ENCODE measurements at regions not wholly inside any gene's neighbourhood (a gene's known extent, or its start where the extent isn't known, plus 50 kb on each side); places are given as distances from the start of the nearest gene placed in this dataset.

DNA sequence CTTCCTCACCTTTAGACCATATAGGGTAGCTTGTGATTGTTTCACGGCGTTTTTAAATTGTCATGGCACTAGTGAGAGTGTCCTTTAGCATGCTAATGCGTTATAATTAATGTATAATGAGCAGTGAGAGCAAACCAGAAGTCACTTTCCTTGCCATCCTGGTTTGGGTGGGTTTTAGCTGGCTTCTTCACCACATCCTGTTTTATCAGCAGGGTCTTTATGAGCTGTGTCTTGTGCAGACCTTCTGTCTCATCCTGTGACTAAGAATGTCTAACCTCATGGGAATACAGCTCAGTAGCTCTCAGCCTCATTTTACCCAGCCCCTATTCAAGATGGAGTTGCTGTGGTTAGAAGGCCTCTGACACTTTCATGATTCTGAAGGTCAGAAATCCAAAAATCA lies 370.9 kb upstream of the RBFOX1 start:
- TF ChIP-seq SP1 (IDR thresholded peaks at IDR 0.05) (no peak), TARDBP (IDR thresholded peaks at IDR 0.05) (no peak), SUZ12 (IDR thresholded peaks at IDR 0.05) (no peak), ELF4 (IDR thresholded peaks at IDR 0.05) (no peak), FOXM1 (IDR thresholded peaks at IDR 0.05; ENCODE audit: borderline replicate concordance) (no peak), CTBP1 (IDR thresholded peaks at IDR 0.05; ENCODE audit: borderline replicate concordance) (no peak), HDGF (IDR thresholded peaks at IDR 0.05; ENCODE audit: borderline replicate concordance) (no peak), BHLHE40 (IDR thresholded peaks at IDR 0.05; ENCODE audit: borderline replicate concordance) (no peak)
- TF ChIP-seq, protein P1, sequence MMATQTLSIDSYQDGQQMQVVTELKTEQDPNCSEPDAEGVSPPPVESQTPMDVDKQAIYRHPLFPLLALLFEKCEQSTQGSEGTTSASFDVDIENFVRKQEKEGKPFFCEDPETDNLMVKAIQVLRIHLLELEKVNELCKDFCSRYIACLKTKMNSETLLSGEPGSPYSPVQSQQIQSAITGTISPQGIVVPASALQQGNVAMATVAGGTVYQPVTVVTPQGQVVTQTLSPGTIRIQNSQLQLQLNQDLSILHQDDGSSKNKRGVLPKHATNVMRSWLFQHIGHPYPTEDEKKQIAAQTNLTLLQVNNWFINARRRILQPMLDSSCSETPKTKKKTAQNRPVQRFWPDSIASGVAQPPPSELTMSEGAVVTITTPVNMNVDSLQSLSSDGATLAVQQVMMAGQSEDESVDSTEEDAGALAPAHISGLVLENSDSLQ (IDR thresholded peaks at IDR 0.05), result no peak
